Stimulated activated CD8-positive, alpha-beta memory T cell treated with anti-CD3 and anti-CD28 coated beads, Interleukin-4, amount 100 ng/mL, for 1 hour (primary cell): ENCODE measurements at regions not wholly inside any gene's neighbourhood (a gene's known extent, or its start where the extent isn't known, plus 50 kb on each side); places are given as distances from the start of the nearest gene placed in this dataset.

Source experiments
- DNase-seq, 2 donors: peaks; one replicate each; pipeline ENCODE4 v3.0.0-alpha.2; 2020; ENCODE audit warnings: low read depth in 2 of 2, low spot score in 1 of 2

GRCh38 chr2:84290537-84290936 is 168.5 kb downstream of the SUCLG1 start:
- no peak for DNase-seq

DNA sequence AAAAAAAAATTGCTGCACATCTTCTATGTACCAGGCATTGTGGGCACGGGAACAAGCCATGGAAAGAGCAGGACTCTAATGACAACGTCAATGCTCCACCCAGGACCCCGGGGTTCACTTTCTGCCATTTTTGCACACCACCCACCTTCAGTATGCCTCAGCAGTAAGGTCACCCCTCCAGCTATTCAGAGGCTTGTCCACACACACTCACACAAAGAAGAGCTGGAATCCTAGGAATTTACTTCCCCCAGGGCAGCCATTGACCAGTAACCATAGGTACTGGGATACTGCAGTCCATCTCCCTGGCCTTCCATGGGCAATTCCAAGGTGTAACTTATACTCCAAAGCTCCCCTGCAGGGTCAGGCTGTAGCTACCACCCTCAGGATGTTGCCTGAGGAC is 170.8 kb downstream of the SUCLG1 start:
- no peak for DNase-seq

GRCh38 chr2:84286878-84287277 is 172.2 kb downstream of the SUCLG1 start:
- no peak for DNase-seq

GRCh38 chr2:84285056-84285747 is 173.9 kb downstream of the SUCLG1 start:
- no peak for DNase-seq

GRCh38 chr2:84283506-84283905 is 175.6 kb downstream of the SUCLG1 start:
- DNase-seq: no peak

GRCh38 chr2:84281510-84281909 is 177.6 kb downstream of the SUCLG1 start:
- DNase-seq: no peak

GRCh38 chr2:84280873-84281272 is 178.2 kb downstream of the SUCLG1 start:
- DNase-seq: no peak

GRCh38 chr2:84278386-84278785 is 180.7 kb downstream of the SUCLG1 start:
- DNase-seq: no peak

- DNase-seq: no peak
These were observed 182.4 kb downstream of the SUCLG1 start for GRCh38 chr2:84276590-84277255.

GRCh38 chr2:84273406-84273805 is 185.7 kb downstream of the SUCLG1 start:
- no peak for DNase-seq

GRCh38 chr2:84271977-84272376 is 187.1 kb downstream of the SUCLG1 start:
- no peak for DNase-seq

DNA sequence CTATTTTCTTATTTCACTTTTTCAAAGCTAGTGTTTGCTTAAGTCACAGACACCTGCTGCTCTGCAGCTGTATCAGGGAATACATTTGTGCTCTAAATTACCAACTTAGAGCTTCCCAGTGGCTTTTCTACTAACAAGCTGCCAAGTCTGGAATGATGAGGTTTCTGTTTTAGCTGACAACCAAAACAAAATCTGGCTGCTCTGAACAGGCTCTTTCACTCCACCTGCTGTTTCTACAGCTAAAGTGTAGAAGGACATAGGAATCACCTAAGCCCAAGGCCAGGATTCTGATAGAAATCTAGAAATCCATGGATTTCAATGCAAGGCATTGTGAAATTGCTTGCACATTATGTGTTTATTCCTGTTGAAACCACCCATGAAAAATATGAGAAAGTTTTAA is 201.2 kb downstream of the SUCLG1 start:
- no peak for DNase-seq

GRCh38 chr2:84251651-84252302 is 207.3 kb downstream of the SUCLG1 start:
- no peak for DNase-seq

DNA sequence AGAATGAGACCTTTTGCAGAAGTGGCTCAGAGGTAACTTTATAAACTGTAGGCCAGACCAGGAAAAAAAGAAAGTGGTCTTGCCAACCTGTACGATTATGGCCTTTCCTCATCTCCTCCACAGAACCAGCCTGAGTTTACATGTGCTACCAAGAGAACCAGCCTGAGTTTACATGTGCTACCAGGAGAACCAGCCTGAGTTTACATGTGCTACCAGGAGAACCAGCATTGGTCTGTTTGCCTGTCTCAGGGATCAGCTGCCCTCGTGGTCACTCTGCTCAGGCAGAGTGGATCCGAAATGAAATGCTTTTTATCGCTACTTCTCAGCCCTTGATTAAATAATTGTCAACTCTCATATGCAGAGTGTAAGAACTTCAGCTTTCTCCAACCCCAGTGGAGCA is 209.9 kb downstream of the SUCLG1 start:
- no peak for DNase-seq

DNA sequence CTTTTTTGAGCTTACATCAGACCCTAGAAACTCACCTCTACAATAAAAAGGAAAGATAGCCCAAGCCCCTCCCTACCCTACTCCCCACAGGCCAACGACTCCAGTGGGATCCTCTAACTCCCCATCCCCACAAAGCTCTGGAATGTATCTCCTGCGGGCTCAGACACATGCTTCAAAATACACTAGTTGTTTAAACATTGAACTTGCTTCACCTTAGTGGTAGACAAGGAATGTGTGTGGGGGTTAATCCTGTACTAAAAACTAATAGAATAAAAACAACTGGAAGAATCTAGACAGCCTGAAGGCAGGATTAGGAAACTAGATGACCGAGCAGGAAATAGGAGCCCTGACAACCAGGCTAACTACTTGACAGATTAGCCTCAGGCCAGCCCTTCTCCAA is 211.5 kb downstream of the SUCLG1 start:
- DNase-seq: no peak

DNA sequence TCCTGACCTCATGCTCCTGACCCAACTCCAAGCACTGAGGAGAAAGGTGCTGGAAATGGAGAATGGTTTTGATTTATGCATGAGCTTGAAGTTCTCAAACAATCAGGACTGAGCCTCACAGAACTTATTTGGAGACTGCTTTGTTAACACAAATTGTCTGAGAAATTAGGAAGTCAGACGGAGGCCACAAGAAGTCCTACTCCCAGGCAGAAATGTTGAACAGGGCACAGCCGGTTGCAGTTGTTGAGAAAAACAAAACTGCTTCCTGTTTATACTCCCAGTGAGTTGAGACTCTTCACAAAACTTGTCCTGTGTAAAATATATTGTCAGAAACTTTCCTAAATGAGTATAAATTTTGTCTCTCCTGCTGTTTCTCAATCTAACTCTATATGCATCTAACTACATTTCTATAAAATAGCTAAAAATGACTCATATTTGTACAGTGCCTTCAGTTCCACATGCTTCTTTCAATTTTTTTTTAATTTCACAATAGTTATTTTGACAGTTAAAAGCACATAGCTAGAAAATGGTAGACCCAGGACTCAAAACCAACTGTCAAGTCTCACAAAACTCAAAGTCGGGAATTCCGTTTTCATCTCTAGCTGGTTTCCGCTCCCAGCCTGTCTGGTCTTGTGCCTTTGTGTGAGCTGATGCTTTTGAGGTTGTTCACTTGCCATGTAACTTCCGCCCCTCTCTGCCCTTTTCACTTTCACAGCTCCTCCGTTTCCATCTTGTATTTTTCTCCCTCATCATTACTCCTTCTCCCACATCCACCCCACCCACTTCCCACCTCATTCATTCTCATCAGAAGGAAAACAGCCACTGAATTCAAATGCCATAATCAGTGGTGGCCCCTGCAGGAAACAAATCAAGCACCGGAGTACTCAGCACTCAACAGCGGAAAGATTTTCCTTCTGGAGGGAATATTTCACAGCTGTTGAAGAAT is 215.0 kb downstream of the SUCLG1 start:
- DNase-seq: no peak

- DNase-seq: no peak
These were observed 220.2 kb downstream of the SUCLG1 start for GRCh38 chr2:84238907-84239306.

DNA sequence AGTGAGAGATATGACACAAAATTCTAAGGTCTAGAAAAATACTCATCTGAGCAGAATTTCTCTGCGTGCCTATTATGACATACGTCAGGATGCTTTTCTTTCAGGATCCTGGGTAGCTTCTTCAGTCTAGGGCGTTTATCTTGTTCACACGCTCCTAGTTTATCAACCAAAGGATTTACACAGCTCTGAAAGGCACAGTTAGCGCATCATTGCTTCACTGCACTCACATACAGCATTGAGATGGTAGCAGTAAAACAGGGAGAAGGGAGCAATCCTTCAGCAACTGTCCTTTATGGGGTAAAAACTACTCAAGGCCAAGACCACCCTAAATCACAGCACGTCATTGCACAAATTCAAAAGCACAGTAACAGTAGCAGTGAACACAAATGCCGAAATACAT is 222.8 kb downstream of the SUCLG1 start:
- DNase-seq: no peak

GRCh38 chr2:84234103-84234502 is 225.0 kb downstream of the SUCLG1 start:
- DNase-seq: no peak

DNA sequence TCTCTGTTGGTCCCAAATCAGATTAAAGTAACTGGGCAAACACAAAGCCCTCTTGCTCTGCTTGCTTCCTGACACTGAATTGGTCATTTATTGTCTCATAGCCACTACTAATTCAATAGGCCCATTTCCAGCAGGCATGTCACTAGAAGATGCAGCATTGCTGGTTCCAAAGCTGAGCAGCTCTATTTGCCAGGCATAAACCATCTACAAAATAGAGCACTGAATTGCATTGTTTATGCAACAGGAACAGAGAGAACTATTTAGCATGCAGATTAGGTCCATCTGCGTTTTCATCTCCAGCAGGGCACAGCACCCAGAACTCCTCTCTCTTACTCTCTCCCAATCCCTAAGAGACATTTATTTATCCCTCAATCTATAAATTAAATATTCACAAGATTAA is 227.6 kb downstream of the SUCLG1 start:
- no peak for DNase-seq

DNA sequence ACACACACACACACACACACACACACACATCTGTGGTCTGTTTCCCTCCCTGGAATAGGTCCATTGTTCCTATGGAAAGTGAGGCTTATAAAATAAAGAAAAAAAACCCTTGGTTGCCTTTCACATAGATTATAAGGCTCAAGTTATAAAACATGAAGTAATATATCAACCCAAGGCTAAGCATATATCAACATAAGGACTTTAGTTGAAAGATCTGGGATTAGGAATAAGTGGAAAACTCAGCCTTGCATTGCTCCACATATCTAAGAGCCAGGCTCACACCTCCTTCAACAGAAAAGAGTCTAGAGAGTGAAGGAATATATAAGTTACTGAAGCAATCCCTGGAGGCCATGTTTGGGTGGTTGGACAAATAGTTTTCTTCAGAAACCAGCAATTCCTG is 235.0 kb downstream of the SUCLG1 start:
- no peak for DNase-seq
